ENCODE measurements at regions not wholly inside any gene's neighbourhood (a gene's known extent, or its start where the extent isn't known, plus 50 kb on each side); places are given as distances from the start of the nearest gene placed in this dataset.

GRCh38 chr5:53819482-53819881, 259.0 kb downstream of the NDUFS4 start (continued):
- TF ChIP-seq NR2C2 (CRISPR knock-in tag; IDR thresholded peaks at IDR 0.05) (no peak), NR2C2 (tag; IDR thresholded peaks at IDR 0.05) (peak; percentile 36; the same call in 1 of the 2 replicates)

DNA sequence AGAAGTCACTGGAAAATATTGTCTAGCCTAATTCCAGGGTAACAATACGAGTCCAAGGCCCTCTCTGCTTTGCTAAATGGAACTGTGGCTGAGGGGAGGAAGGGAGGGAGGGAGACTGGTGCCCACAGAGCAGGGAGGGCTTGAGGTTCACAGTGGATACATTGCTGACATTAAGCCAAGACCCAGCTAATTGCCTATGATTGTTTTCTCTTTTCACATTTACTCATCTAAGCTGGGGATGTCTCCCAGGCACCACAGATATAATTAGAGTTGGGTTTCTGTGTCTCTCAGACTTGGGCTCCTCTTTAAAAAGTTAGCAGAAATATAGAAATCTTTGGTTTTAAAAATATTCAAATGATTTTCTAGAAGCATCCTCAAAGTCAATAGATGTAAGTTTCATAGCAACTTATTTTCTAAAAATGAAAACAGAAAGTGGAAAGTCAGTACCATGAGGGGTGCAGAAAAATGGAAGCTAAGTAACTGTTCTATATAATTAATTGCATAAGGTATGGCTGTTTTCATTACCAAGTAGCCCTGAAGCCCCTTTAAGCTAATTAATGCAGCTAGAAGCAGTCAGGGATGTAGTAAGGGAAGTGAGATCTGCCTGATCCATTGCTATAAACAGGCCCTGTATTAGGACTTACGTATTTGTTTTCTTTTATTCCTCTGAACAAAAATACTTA, 259.8 kb downstream of the NDUFS4 start:
- Histone ChIP-seq H3K27me3 (ENCODE audit: control insufficient read depth in 2 of 2, insufficient read depth in 2 of 2, low read length in 2 of 2) (peaks cover 5 to 7% of the 10 kb centered on the region in 2 experiments; a peak in 2 of 5 replicates), H4K20me1 (replicated peaks; ENCODE audit: control insufficient read depth, insufficient read depth, low read length) (no peaks in the 10 kb centered on the region), H3K27ac (ENCODE audit: extremely low read depth, low read depth, low read length) (no peak overlapping the region), H2AFZ (ENCODE audit: low read depth, low read length) (no peak overlapping the region), H3K4me3 (no peak overlapping the region), H3K79me2 (ENCODE audit: control insufficient read depth, insufficient read depth, low read length) (no peaks in the 10 kb centered on the region), H3K9ac (ENCODE audit: insufficient read depth in 1 of 2, low read depth in 2 of 2, low read length in 2 of 2) (no peak overlapping the region), H3K4me2 (ENCODE audit: insufficient read depth, low read length) (no peak overlapping the region), H3K4me1 (replicated peaks in 1 of 2; ENCODE audit: control insufficient read depth in 2 of 2, insufficient read depth in 2 of 2, low read length in 2 of 2) (no peaks in the 10 kb centered on the region), H3K9me1 (ENCODE audit: control insufficient read depth, insufficient read depth, low read length) (no peaks in the 10 kb centered on the region), H3K9me3 (replicated peaks; ENCODE audit: control insufficient read depth, insufficient read depth, low read depth, low read length) (no peaks in the 10 kb centered on the region), H3K36me3 (ENCODE audit: control insufficient read depth, insufficient read depth, low read length) (no peaks in the 10 kb centered on the region)
- intact Hi-C loops (cut with micrococcal nuclease) (no loop called here), in situ Hi-C loops (cut with MboI) (no loop called here)
- FAIRE-seq: no peak
- CTCF ChIA-PET (ENCODE audit: low intra/inter-chr PET ratio): no interaction called here
- POLR2A ChIA-PET: interaction anchor here (1.1 kb wide), 1 partner anchor 11 kb away, joined by 3 read pairs; no protein-coding TSS in a partner anchor
- BruUV-seq (replicated peaks): no TSS peak
- DNase-seq (ENCODE audit: extremely low read depth in 1 of 4, low spot score in 3 of 4): no peak
- WGBS (ENCODE audit: insufficient coverage, low coverage, missing lambda C conversion rate): 0% methylated on average over 2 of the region's 2 CpGs
- ATAC-seq: no peak
- TF ChIP-seq KLF1 (tag; IDR thresholded peaks at IDR 0.05) (no peak), MYNN (IDR thresholded peaks at IDR 0.05) (no peak), MYNN (CRISPR knock-in tag; IDR thresholded peaks at IDR 0.05) (no peak), RBBP5 (IDR thresholded peaks at IDR 0.05; ENCODE audit: borderline replicate concordance, insufficient read depth, low read length, poor library complexity, severe bottlenecking) (no peak), CHD2 (IDR thresholded peaks at IDR 0.05; ENCODE audit: low read depth, low read length) (no peak), WHSC1 (IDR thresholded peaks at IDR 0.05; ENCODE audit: low read length) (no peak), DIDO1 (tag; IDR thresholded peaks at IDR 0.05; ENCODE audit: low read depth) (no peak), HNRNPUL1 (IDR thresholded peaks at IDR 0.05; ENCODE audit: low read length) (no peak)
- TF ChIP-seq, protein P1, sequence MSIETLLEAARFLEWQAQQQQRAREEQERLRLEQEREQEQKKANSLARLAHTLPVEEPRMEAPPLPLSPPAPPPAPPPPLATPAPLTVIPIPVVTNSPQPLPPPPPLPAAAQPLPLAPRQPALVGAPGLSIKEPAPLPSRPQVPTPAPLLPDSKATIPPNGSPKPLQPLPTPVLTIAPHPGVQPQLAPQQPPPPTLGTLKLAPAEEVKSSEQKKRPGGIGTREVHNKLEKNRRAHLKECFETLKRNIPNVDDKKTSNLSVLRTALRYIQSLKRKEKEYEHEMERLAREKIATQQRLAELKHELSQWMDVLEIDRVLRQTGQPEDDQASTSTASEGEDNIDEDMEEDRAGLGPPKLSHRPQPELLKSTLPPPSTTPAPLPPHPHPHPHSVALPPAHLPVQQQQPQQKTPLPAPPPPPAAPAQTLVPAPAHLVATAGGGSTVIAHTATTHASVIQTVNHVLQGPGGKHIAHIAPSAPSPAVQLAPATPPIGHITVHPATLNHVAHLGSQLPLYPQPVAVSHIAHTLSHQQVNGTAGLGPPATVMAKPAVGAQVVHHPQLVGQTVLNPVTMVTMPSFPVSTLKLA (conservative IDR thresholded peaks at IDR 0.05): no peak
- TF ChIP-seq, protein P2, sequence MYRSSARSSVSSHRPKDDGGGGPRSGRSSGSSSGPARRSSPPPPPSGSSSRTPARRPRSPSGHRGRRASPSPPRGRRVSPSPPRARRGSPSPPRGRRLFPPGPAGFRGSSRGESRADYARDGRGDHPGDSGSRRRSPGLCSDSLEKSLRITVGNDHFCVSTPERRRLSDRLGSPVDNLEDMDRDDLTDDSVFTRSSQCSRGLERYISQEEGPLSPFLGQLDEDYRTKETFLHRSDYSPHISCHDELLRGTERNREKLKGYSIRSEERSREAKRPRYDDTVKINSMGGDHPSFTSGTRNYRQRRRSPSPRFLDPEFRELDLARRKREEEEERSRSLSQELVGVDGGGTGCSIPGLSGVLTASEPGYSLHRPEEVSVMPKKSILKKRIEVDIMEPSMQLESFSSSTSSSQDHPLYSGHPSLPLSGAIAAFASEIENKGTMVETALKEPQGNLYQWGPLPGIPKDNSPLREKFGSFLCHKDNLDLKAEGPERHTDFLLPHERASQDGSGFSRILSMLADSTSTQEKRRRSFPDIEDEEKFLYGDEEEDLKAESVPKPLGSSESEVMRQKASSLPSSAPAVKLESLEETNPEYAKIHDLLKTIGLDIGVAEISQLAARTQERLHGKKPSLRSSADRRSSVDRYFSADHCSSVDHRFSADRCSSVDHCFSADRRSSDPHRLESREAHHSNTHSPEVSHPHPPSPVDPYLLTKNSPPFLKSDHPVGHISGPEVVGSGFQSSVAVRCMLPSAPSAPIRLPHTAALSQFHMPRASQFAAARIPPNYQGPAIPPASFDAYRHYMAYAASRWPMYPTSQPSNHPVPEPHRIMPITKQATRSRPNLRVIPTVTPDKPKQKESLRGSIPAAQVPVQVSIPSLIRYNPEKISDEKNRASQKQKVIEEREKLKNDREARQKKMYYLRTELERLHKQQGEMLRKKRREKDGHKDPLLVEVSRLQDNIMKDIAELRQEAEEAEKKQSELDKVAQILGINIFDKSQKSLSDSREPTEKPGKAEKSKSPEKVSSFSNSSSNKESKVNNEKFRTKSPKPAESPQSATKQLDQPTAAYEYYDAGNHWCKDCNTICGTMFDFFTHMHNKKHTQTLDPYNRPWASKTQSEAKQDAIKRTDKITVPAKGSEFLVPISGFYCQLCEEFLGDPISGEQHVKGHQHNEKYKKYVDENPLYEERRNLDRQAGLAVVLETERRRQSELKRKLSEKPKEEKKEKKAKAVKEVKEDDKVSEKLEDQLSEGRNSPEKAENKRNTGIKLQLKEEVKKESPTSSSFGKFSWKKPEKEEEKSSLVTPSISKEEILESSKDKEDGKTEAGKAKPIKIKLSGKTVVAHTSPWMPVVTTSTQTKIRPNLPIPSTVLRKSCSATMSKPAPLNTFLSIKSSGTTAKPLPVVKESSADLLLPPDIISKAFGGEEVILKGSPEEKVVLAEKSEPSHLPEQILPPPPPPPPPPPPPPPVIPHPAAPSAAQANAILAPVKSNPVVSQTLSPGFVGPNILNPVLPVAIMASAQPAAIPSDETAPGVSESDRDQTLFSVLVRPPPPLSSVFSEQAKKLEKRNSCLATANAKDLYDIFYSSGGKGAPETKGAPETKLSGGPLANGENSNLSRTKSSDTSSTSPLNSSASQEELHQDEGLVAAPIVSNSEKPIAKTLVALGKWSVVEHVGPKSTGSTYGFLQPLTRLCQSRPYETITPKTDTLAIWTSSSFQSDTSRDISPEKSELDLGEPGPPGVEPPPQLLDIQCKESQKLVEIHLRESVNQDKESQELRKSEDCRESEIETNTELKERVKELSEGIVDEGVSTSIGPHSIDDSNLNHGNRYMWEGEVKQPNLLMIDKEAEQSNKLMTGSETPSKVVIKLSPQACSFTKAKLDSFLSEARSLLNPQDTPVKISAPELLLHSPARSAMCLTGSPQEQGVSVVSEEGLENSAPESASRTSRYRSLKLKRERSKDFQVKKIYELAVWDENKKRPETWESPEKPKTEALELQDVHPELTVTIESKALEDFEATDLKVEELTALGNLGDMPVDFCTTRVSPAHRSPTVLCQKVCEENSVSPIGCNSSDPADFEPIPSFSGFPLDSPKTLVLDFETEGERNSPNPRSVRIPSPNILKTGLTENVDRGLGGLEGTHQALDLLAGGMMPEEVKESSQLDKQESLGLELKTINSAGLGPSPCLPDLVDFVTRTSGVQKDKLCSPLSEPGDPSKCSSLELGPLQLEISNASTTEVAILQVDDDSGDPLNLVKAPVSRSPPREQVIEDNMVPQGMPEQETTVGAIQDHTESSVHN (IDR thresholded peaks at IDR 0.05; ENCODE audit: borderline replicate concordance in 1 of 2, low read depth in 1 of 2): no peak

Measured in K562 (cell line).